DND-41 (cell line): ENCODE measurements at regions not wholly inside any gene's neighbourhood (a gene's known extent, or its start where the extent isn't known, plus 50 kb on each side); places are given as distances from the start of the nearest gene placed in this dataset.
A peak's percentile ranks its signal among the peaks of the same experiment; 100 is the strongest.

Experiments
- ATAC-seq: fragments of 200-7000 bp; cut with Tn5 transposase; 3 replicates; pipeline ENCODE4 v1.9.1; 2021; ENCODE audit warnings: low read depth; ENCODE audit not compliant: insufficient read depth
- DNase-seq: peaks from one replicate; pipeline ENCODE4 v3.0.0-alpha.2; 2020
- H2AFZ ChIP-seq: 2 replicates; pipeline ENCODE4 v1.6.0; 2012; ENCODE audit warnings: low read depth, low read length
- H3K27ac ChIP-seq: 2 replicates; pipeline ENCODE4 v1.5.1; 2012; ENCODE audit warnings: low read length, inconsistent platforms
- H3K27me3 ChIP-seq: fragments of 200-600 bp; sonication (generic); 2 replicates; pipeline ENCODE4 v1.6.0; 2012; ENCODE audit warnings: low read length, mild to moderate bottlenecking, inconsistent platforms; ENCODE audit not compliant: insufficient read depth, poor library complexity
- H3K36me3 ChIP-seq: 2 replicates; pipeline ENCODE4 v1.5.1; 2012; ENCODE audit warnings: low read length, inconsistent platforms; ENCODE audit not compliant: insufficient read depth
- H3K4me1 ChIP-seq: 2 replicates; pipeline ENCODE4 v1.5.1; 2012; ENCODE audit warnings: mild to moderate bottlenecking, low read length; ENCODE audit not compliant: insufficient read depth
- H3K4me2 ChIP-seq: 2 replicates; pipeline ENCODE4 v1.6.0; 2012; ENCODE audit warnings: mild to moderate bottlenecking, moderate library complexity, low read length, inconsistent platforms; ENCODE audit not compliant: insufficient read depth
- H3K4me3 ChIP-seq, 2 experiments: fragments of 200-600 bp in 1 of 2; shearing (Covaris generic) in 1 of 2; 2 replicates each; pipeline ENCODE4 v1.5.1; 2012 to 2016; ENCODE audit warnings: inconsistent platforms in 2 of 2, low read length in 2 of 2, mild to moderate bottlenecking in 2 of 2, low read depth in 1 of 2, moderate library complexity in 1 of 2
- H3K79me2 ChIP-seq: 2 replicates; pipeline ENCODE4 v1.6.0; 2012; ENCODE audit warnings: low read length, inconsistent platforms; ENCODE audit not compliant: insufficient read depth
- H3K9ac ChIP-seq: 2 replicates; pipeline ENCODE4 v1.6.0; 2012; ENCODE audit warnings: low read depth, mild to moderate bottlenecking, inconsistent platforms, low read length, moderate library complexity
- H3K9me3 ChIP-seq: 2 replicates; pipeline ENCODE4 v1.5.1; 2012; ENCODE audit warnings: low read length, moderate library complexity, mild to moderate bottlenecking, inconsistent platforms; ENCODE audit not compliant: insufficient read depth, severe bottlenecking
- H4K20me1 ChIP-seq: 2 replicates; pipeline ENCODE4 v1.6.0; 2012; ENCODE audit warnings: low read length; ENCODE audit not compliant: insufficient read depth
- CTCF ChIP-seq: IDR thresholded peaks from 2 replicates; pipeline ENCODE4 v1.5.1; 2012; ENCODE audit warnings: borderline replicate concordance, low read length, moderate library complexity, mild to moderate bottlenecking; ENCODE audit not compliant: poor library complexity, severe bottlenecking; ENCODE audit errors: extremely low read depth
- EZH2 ChIP-seq: IDR thresholded peaks from 3 replicates; pipeline ENCODE4 v1.6.1; 2012; ENCODE audit warnings: borderline replicate concordance, low read depth, mild to moderate bottlenecking, moderate library complexity, low read length, inconsistent platforms; ENCODE audit not compliant: severe bottlenecking

GRCh38 chr12:67802731-67803130, 154.2 kb downstream of the DYRK2 start:
- no peak overlapping the region for H3K4me3 ChIP-seq
- no peaks in the 10 kb centered on the region for H3K9me3 ChIP-seq
- H4K20me1 ChIP-seq = no peaks in the 10 kb centered on the region
- H3K27ac ChIP-seq = peak overlapping the region; percentile 69
- H3K79me2 ChIP-seq = no peaks in the 10 kb centered on the region
- H3K4me1 ChIP-seq = peaks cover 42% of the 10 kb centered on the region
- H3K36me3 ChIP-seq = no peaks in the 10 kb centered on the region
- ATAC-seq (no peak), DNase-seq (no peak)
- no peak overlapping the region for H3K9ac ChIP-seq
- H2AFZ ChIP-seq = no peak overlapping the region
- no peaks in the 10 kb centered on the region for H3K27me3 ChIP-seq
- TF ChIP-seq EZH2 (no peak), CTCF (no peak)
- no peak overlapping the region for H3K4me2 ChIP-seq

DNA sequence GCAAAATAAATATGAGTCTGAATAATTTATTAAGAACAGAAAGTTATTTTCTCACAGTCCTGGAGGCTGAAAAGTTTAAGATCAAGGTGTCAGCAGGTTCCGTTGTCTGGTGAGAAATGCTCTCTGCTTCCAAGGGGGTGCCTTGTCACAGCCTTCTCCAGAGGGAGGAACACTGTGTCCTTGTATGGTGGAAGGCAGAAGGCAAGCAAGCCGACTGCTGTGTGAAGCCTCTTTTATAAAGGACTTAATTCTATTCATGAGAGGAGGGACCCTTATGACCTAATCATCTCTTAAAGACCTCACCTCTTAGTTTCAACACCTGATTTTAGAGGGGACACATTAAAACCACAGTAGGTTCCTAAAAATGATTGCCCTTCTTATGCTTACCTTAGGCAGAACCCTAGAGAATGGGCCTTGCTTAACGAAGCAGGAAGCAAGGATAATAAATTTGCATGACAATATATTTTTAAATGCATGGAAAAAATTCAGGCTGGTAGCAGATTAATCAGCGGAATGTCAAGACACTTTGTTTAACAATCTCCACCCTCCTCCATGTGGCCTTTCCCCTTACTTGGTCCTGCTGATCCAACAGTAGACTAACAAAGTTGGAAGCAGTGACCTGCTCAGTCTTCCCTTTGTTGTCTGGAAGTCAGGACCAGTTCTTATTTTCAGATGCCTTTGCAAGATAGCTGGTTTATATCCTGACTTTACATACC, 154.9 kb downstream of the DYRK2 start:
- ATAC-seq (no peak), DNase-seq (no peak)
- Histone ChIP-seq H3K36me3 (no peaks in the 10 kb centered on the region), H3K27me3 (no peaks in the 10 kb centered on the region), H4K20me1 (no peaks in the 10 kb centered on the region), H3K79me2 (no peaks in the 10 kb centered on the region), H2AFZ (peak overlapping the region; percentile 31; the same call in 1 of the 2 replicates), H3K4me3 (no peak overlapping the region), H3K4me2 (peak overlapping the region; percentile 23), H3K9ac (peak overlapping the region; percentile 4; the same call in 1 of the 2 replicates), H3K27ac (peak overlapping the region; percentile 69), H3K9me3 (no peaks in the 10 kb centered on the region), H3K4me1 (peaks cover 42% of the 10 kb centered on the region)
- TF ChIP-seq EZH2 = no peak
- TF ChIP-seq CTCF = no peak

DNA sequence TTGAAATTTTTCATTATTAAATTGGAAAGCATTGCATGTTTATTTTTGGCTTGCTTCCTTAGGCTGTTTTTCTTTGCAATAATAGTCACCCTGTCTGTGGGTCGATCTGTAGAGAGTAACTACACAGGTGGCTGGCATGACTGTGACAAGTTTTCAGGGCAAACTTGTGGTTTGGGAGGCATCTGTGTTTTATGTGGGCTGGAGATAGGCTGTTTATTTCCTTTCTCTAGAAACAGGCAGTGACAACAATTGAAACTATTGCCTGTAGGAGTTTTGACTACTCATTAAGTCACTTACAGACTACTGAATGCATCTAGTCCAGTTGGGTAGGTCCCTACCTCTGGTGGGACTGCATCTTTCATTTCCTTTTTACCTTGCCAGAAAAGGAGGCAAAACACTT, 155.6 kb downstream of the DYRK2 start:
- H3K4me1 ChIP-seq = peaks cover 38% of the 10 kb centered on the region
- no peaks in the 10 kb centered on the region for H3K79me2 ChIP-seq
- no peak overlapping the region for H2AFZ ChIP-seq
- H3K9ac ChIP-seq = peak overlapping the region; percentile 28
- TF ChIP-seq EZH2 (no peak), CTCF (no peak)
- no peaks in the 10 kb centered on the region for H3K27me3 ChIP-seq
- peak; percentile 82 for DNase-seq
- H3K36me3 ChIP-seq = no peaks in the 10 kb centered on the region
- peak; percentile 99 for ATAC-seq
- peak overlapping the region; percentile 51 for H3K4me2 ChIP-seq
- H3K9me3 ChIP-seq = no peaks in the 10 kb centered on the region
- no peaks in the 10 kb centered on the region for H4K20me1 ChIP-seq
- H3K4me3 ChIP-seq = no peak overlapping the region
- peak overlapping the region; percentile 70 for H3K27ac ChIP-seq

- Histone ChIP-seq H3K27me3 (no peaks in the 10 kb centered on the region), H3K9ac (no peak overlapping the region), H3K9me3 (no peaks in the 10 kb centered on the region), H3K36me3 (no peaks in the 10 kb centered on the region), H3K4me1 (peaks cover 32% of the 10 kb centered on the region), H3K4me3 (no peak overlapping the region), H4K20me1 (no peaks in the 10 kb centered on the region), H3K4me2 (no peak overlapping the region), H3K79me2 (no peaks in the 10 kb centered on the region), H3K27ac (no peak overlapping the region), H2AFZ (no peak overlapping the region)
- ATAC-seq (no peak), DNase-seq (no peak)
- no peak for TF ChIP-seq CTCF
- TF ChIP-seq EZH2 = no peak
These were observed 159.3 kb downstream of the DYRK2 start for GRCh38 chr12:67807814-67808213.
